ENCODE measurements at regions not wholly inside any gene's neighbourhood (a gene's known extent, or its start where the extent isn't known, plus 50 kb on each side); places are given as distances from the start of the nearest gene placed in this dataset.

DNA sequence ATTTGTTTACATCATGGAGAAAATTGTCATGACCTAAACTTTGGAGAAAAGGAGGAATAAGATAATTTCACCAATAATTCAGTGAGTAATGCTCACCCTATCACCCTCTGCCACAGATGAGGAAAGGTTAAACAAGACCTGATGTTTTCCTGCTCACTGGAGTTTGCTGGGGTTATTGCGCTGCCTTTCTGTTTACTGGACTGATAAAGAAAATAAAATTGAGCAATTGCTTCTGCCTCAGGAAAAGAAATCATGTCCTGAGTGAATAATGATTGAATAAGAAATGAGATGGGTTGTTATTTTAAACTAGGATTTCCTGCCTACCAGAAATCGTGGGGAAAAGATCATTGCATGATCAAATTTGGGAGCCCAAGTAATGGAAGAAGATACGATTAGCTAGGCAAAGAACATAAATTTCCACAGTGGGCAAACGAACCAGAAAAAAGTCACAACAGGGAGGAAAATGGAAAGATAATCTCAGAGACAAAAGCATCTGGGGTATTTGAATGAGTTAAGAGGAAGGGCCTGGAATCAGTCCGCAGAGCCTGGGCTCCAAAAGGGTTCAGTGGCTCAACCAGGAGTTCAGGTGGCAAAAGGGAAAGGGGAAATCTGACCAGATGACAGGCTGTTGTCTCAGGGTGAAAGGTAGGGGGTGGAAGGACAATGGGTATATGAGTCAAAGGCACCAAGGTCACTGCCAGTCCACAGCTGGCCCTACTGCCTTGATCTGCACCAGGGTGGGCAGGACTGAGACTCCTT is 146.8 kb downstream of the FAM43A start:
- DNase-seq (ENCODE audit: low read depth in 2 of 2, low spot score in 1 of 2), result no peak

- no peak for DNase-seq (ENCODE audit: low read depth in 2 of 2, low spot score in 1 of 2)
Observed at GRCh38 chr3:194833114-194833910, 147.6 kb downstream of the FAM43A start.

DNA sequence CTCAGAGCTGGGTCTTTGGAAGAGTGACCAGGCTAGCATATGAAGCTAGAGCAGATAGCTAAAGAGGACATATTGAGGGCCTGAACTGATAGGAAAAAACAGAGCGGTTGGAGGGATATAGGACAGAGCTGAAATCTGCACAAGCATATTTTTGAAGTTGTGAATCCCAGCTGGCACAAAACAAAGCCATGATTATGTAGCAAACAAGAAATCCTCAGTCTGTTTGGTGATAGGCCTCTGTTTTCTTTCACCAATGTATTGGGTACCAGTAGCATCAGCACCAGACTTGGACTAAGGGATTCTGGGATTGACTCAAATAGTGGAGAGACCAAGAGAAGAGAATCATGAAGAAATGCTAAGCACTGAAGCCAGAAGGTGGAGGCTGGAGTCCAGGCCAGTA is 151.0 kb downstream of the FAM43A start:
- DNase-seq (ENCODE audit: low read depth in 2 of 2, low spot score in 1 of 2), result no peak

DNA sequence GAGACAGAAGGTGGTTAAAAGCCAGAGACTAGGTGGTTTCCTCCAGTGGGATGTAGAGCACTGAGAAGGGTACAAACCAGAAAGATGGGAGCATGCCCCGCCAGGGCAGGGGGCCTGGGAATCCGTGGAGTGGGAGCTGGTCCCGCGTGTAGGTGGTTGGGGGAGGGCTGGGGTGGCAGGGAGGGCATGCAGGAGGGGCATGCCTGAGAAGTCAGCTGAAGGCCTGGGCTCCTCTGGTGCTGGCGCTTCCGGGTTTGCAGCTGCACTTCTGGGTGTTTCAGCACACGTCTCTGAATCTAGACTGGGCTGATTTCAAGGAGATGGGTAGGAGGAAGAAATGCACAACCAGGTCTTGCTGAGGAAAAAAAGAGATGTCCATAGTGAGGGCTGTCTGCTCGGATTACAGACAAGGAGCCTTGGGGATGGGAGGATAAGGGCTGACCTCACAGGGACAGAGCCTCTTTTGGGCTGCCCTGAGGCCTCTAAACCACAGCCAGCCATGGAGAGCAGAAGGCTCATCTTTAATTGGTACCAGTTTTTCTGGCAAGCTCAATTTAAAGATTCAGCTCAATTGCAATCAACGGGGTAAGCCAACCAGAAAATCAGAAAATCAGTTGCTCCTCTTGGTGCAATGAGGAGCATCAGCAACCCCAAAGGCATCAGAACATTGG is 151.9 kb downstream of the FAM43A start:
- DNase-seq (ENCODE audit: low read depth in 2 of 2, low spot score in 1 of 2), result no peak

- DNase-seq (ENCODE audit: low read depth in 2 of 2, low spot score in 1 of 2), result no peak
Observed at GRCh38 chr3:194838236-194838635, 152.6 kb downstream of the FAM43A start.

DNA sequence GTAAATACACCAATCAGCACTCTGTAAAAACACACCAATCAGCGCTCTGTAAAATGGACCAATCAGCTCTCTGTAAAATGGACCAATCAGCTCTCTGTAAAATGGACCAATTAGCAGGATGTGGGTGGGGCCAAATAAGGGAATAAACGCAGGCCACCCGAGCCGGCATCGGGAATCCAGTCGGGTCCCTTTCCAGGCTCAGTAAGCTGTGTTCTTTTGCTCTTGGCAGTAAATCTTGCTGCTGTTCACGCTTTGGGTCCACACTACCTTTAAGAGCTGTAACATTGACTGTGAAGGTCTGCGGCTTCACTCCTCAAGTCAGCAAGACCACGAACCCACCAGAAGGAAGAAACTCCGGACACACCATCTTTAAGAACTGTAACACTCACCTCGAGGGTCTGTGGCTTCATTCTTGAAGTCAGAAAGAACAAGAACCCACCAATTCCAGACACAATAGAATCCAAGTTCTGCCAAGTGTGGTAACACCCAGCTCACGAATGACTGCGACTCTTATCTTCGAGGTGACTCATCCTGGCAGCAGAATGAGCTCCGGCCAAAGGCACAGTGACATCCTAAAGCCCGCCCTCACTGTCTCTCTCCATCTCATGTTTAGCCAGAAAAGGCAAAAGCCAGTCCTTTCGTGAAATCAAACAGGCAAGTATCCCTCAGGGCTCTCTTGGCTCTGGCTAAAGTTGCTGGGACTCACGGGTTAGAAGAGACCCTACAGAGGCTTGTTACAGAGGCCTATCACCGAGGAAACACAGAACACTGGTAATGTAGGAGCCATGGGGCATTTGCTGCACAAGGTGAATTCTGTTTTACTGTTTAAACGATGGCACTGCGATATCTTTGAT is 155.2 kb downstream of the FAM43A start:
- no peak for DNase-seq (ENCODE audit: low read depth in 2 of 2, low spot score in 1 of 2)

DNA sequence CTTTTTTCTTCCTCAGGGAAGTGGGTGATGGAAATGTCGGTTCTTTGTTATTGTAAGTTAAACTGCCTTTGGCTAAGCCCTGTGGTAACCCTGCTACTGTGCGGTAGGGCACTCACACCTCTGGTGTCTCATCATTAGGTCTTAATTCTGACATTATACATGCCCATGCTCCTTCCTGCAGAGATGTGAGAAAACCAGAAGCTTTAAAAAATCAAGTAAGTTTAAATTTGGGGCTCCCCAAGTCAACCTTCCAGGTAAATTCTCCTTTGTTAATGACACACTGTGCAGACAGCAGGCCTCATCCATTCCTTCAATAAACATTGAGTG is 155.8 kb downstream of the FAM43A start:
- DNase-seq (ENCODE audit: low read depth in 2 of 2, low spot score in 1 of 2), result no peak

DNA sequence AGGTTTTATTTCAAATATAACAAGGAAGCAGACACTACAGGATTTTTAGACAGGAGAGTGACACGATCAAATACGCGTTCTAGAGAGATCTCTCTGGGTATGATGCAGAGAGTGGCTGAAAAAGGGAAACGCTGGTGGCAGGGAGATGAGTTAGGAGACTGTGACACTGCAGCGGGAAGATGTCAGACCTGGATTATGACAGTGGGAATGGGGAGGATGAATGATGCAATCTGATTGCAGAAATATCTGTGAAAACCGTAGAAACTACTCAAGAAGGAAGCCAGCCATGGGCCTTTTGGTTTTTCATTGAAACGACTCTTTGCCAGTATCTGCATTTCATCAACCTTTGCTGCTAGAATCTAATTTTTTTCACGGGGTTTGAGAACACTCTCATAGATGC is 157.9 kb downstream of the FAM43A start:
- no peak for DNase-seq (ENCODE audit: low read depth in 2 of 2, low spot score in 1 of 2)

DNA sequence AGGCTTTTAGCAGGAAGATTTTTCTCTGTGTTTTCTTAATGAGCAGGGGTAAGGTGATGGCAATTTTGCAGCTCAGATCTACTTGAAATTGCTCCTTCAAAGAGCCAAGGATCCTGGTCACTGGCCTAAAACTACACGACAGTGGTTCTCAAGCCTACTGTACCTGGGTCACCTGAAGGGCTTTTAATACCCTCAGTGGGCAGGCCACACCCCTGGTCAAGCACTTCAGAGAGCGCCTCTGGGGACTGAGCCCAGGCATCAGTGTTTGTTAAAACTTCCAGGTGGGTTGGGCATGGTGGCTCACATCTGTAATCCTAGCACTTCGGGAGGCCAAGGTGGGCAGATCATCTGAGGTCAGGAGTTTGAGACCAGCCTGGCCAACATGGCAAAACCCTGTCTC is 158.4 kb downstream of the FAM43A start:
- DNase-seq (ENCODE audit: low read depth in 2 of 2, low spot score in 1 of 2), result no peak

GRCh38 chr3:194849166-194849875 is 163.6 kb downstream of the FAM43A start:
- no peak for DNase-seq (ENCODE audit: low read depth in 2 of 2, low spot score in 1 of 2)

DNA sequence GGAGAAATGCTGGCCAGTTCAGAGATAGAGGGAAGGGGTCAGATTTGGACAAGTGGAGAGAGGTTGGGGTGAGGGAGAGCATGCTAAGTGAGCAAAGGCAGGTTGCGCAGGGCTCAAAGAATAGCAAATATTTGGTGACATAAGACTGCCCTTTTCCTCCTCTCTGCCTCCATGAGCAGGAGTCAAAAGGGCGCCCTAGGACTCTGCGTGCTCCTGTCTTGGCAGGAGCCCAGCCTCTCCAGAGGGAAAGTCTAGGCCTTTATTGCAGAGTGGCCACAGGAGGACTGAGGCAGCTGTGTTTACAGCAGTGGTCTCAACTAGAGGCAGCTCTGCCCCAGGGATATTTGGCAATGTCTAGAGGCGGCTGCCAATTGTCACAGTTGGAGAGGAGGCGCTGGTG is 165.6 kb downstream of the FAM43A start:
- no peak for DNase-seq (ENCODE audit: low read depth in 2 of 2, low spot score in 1 of 2)

- no peak for DNase-seq (ENCODE audit: low read depth in 2 of 2, low spot score in 1 of 2)
Observed at GRCh38 chr3:194851941-194852340, 166.3 kb downstream of the FAM43A start.

DNA sequence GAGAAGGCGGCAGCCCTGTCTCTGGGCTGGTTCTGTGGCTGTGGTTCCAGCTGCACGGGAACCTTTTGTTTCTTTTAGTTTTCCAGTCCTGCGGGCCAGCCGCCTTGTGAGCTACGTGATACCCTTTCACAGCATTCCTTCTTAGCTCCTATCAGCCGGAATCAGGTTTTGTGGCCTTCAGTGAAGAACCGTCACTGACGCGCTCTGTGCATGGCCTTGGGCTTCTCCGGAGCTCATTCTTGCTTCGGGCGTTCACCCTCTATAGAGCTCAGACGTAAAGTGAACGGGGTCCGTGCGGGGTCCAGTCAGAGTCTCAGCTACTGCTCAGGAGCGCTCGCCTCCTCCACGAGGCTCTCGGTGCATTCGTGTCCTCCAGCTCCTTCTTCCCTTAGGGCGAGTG is 166.7 kb downstream of the FAM43A start:
- DNase-seq (ENCODE audit: low read depth in 2 of 2, low spot score in 1 of 2), result no peak

GRCh38 chr3:194852831-194853508 is 167.3 kb downstream of the FAM43A start:
- no peak for DNase-seq (ENCODE audit: low read depth in 2 of 2, low spot score in 1 of 2)

GRCh38 chr3:194854206-194854605 is 168.5 kb downstream of the FAM43A start:
- no peak for DNase-seq (ENCODE audit: low read depth in 2 of 2, low spot score in 1 of 2)

- no peak for DNase-seq (ENCODE audit: low read depth in 2 of 2, low spot score in 1 of 2)
Observed at GRCh38 chr3:194854659-194855390, 169.1 kb downstream of the FAM43A start.

DNA sequence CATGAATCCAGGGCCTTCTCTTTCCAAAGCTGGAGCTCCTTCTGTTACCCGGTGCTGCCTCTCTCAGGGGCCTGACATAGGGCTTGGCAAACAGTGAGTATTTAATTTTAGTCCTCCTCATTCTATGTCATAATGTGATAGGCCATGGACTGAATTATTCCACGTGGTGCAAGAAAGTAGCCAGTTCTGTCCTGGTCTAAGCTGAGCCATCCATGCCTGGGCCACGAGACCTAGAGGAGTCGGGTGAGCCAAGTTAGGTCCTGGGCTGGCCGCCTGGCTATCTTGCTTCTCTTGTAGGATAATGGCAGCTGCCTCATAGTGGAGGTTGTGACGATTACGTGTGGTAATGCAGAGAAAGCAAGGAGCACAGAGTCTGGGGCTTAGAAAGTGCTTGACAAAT is 170.6 kb downstream of the FAM43A start:
- no peak for DNase-seq (ENCODE audit: low read depth in 2 of 2, low spot score in 1 of 2)

DNA sequence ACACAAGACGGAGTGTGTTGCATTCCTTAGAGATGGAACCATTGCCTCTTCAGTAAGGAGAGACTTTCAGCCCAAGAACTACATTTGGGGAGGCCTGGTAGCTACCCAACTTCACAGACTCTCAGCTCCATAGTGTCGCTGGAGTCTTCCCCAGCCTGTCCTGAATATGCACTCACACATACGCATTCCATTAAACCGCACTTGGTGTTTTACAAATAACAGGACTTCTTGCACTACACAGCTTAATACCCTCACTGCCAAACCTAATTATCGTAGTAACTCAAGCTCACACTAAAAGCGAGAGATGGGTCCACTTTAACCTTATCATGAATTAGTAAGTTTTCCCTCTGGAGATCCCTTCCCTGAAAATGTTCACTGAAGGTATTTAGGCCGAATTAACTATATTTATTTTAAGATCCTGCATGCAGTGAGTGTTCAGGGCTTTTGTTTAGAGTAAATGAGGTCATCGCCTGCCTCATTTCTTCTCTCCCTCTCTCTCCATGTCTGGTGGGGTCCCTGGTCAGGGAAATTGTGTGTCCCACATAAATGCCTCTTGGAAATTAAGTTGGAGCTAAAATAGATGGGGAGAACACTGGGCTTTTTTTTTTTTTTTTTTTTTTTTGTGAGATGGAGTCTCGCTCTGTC is 171.9 kb downstream of the FAM43A start:
- no peak for DNase-seq (ENCODE audit: low read depth in 2 of 2, low spot score in 1 of 2)

DNA sequence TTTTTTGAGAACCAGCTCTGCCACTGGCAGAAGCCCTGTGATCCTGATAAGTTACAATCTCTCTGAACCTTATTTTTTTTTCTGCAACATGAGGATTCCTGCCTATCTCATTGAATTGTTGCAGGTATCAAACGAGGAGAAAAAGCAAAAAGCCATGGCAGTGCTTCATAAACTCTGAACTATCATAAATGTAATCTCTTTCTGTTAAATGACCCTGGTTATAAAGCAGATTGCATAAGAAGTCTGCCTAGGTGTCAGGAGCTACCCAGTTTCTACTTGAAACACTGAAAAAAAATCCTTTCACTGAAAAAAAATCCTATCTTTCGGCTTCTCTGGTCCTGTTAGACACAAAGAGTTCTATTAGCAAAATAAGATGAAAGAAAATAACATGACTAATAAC is 172.7 kb downstream of the FAM43A start:
- DNase-seq (ENCODE audit: low read depth in 2 of 2, low spot score in 1 of 2), result no peak
